H9 (cell line): ENCODE measurements at regions not wholly inside any gene's neighbourhood (a gene's known extent, or its start where the extent isn't known, plus 50 kb on each side); places are given as distances from the start of the nearest gene placed in this dataset.

Experiments used
- DNase-seq: peaks from one replicate; pipeline ENCODE4 v3.0.0-alpha.2; 2017
- H2AFZ ChIP-seq: one replicate; pipeline ENCODE4 v1.6.1; 2013; ENCODE audit warnings: mild to moderate bottlenecking, low read length, control low read depth, moderate library complexity
- H2AK5ac ChIP-seq: 2 replicates; pipeline ENCODE4 v1.6.1; 2013; ENCODE audit warnings: low read length, control low read depth, mixed read lengths; ENCODE audit not compliant: insufficient read length
- H2BK120ac ChIP-seq: one replicate; pipeline ENCODE4 v1.6.1; 2013; ENCODE audit warnings: low read depth, mild to moderate bottlenecking, low read length, control low read depth, inconsistent platforms; ENCODE audit not compliant: poor library complexity, severe bottlenecking
- H2BK12ac ChIP-seq: 2 replicates; pipeline ENCODE4 v1.6.1; 2013; ENCODE audit warnings: low read length, control low read depth, mixed read lengths, low read depth; ENCODE audit not compliant: insufficient read length
- H2BK15ac ChIP-seq: 2 replicates; pipeline ENCODE4 v1.6.1; 2013; ENCODE audit warnings: low read depth, low read length, control low read depth
- H2BK20ac ChIP-seq: one replicate; pipeline ENCODE4 v1.6.1; 2013; ENCODE audit warnings: low read depth, mild to moderate bottlenecking, low read length, control low read depth, inconsistent platforms; ENCODE audit not compliant: poor library complexity, severe bottlenecking
- H2BK5ac ChIP-seq: 2 replicates; pipeline ENCODE4 v1.6.1; 2013; ENCODE audit warnings: low read length, control low read depth, mixed read lengths; ENCODE audit not compliant: insufficient read length
- H3K14ac ChIP-seq: 2 replicates; pipeline ENCODE4 v1.6.1; 2013; ENCODE audit warnings: low read length, control low read depth; ENCODE audit not compliant: insufficient read depth
- H3K18ac ChIP-seq: 2 replicates; pipeline ENCODE4 v1.6.1; 2013; ENCODE audit warnings: low read depth, mild to moderate bottlenecking, mixed read lengths, low read length, control low read depth; ENCODE audit not compliant: insufficient read length
- H3K23ac ChIP-seq: 2 replicates; pipeline ENCODE4 v1.6.1; 2013; ENCODE audit warnings: low read length, control low read depth, mixed read lengths, low read depth; ENCODE audit not compliant: insufficient read length
- H3K23me2 ChIP-seq: 2 replicates; pipeline ENCODE4 v1.6.1; 2013; ENCODE audit warnings: low read depth, mild to moderate bottlenecking, mixed read lengths, low read length, control low read depth; ENCODE audit not compliant: insufficient read length, poor library complexity, severe bottlenecking
- H3K27ac ChIP-seq: 2 replicates; pipeline ENCODE4 v1.5.1; 2013; ENCODE audit warnings: low read length, control low read depth, mixed read lengths, low read depth; ENCODE audit not compliant: insufficient read length
- H3K27me3 ChIP-seq: 2 replicates; pipeline ENCODE4 v1.6.1; 2013; ENCODE audit warnings: low read length, control low read depth, inconsistent platforms; ENCODE audit not compliant: insufficient read depth
- H3K4ac ChIP-seq: 2 replicates; pipeline ENCODE4 v1.6.1; 2013; ENCODE audit warnings: low read depth, mild to moderate bottlenecking, control low read depth, inconsistent platforms, low read length, moderate library complexity
- H3K4me1 ChIP-seq: 2 replicates; pipeline ENCODE4 v1.6.1; 2013; ENCODE audit warnings: low read length, control low read depth, inconsistent platforms; ENCODE audit not compliant: insufficient read depth
- H3K4me2 ChIP-seq: 2 replicates; pipeline ENCODE4 v1.6.1; 2013; ENCODE audit warnings: low read length, control low read depth, mixed read lengths; ENCODE audit not compliant: insufficient read length, insufficient read depth
- H3K56ac ChIP-seq: 2 replicates; pipeline ENCODE4 v1.6.1; 2013; ENCODE audit warnings: low read depth, mild to moderate bottlenecking, mixed read lengths, low read length, control low read depth; ENCODE audit not compliant: insufficient read length
- H3K79me1 ChIP-seq: 2 replicates; pipeline ENCODE4 v1.6.1; 2013; ENCODE audit warnings: low read depth, mild to moderate bottlenecking, moderate library complexity, low read length, control low read depth, inconsistent platforms; ENCODE audit not compliant: insufficient read depth, poor library complexity, severe bottlenecking
- H3K79me2 ChIP-seq: 2 replicates; pipeline ENCODE4 v1.6.1; 2013; ENCODE audit warnings: low read length, control low read depth, inconsistent platforms; ENCODE audit not compliant: insufficient read depth
- H3K9ac ChIP-seq: 2 replicates; pipeline ENCODE4 v1.6.1; 2013; ENCODE audit warnings: low read length, control low read depth, mixed read lengths; ENCODE audit not compliant: insufficient read length; ENCODE audit errors: extremely low read depth
- H3K9me3 ChIP-seq: one replicate; pipeline ENCODE4 v1.6.1; 2013; ENCODE audit warnings: low read depth, low read length, inconsistent platforms; ENCODE audit not compliant: control insufficient read depth
- H3T11ph ChIP-seq: one replicate; pipeline ENCODE4 v1.6.1; 2013; ENCODE audit warnings: mild to moderate bottlenecking, low read length, control low read depth, inconsistent platforms
- H4K20me1 ChIP-seq: one replicate; pipeline ENCODE4 v1.6.1; 2013; ENCODE audit not compliant: control insufficient read depth, insufficient read length, insufficient read depth
- H4K5ac ChIP-seq: 2 replicates; pipeline ENCODE4 v1.6.1; 2013; ENCODE audit warnings: low read depth, mild to moderate bottlenecking, mixed read lengths, low read length, control low read depth; ENCODE audit not compliant: insufficient read length
- H4K8ac ChIP-seq: replicated peaks from 2 replicates; pipeline ENCODE4 v1.6.1; 2013; ENCODE audit warnings: low read length, control low read depth, mixed read lengths, low read depth; ENCODE audit not compliant: insufficient read length
- H4K91ac ChIP-seq: 2 replicates; pipeline ENCODE4 v1.6.1; 2013; ENCODE audit warnings: low read depth, mild to moderate bottlenecking, moderate library complexity, mixed read lengths, low read length, control low read depth; ENCODE audit not compliant: insufficient read length
- H3K27ac Mint-ChIP-seq, 3 experiments: 2 replicates in 2 of 3; 3 replicates in 1 of 3; pipeline ENCODE4 v1.8.0; 2020 to 2021; ENCODE audit warnings: mixed read lengths in 3 of 3, mild to moderate bottlenecking in 1 of 3, moderate library complexity in 1 of 3
- H3K27me3 Mint-ChIP-seq: 2 replicates; pipeline ENCODE4 v1.8.0; 2021; ENCODE audit warnings: low read depth, mild to moderate bottlenecking, moderate library complexity, mixed read lengths
- H3K36me3 Mint-ChIP-seq, 3 experiments: 2 replicates in 2 of 3; 3 replicates in 1 of 3; pipeline ENCODE4 v1.8.0; 2020 to 2021; ENCODE audit warnings: low read depth in 3 of 3, mixed read lengths in 3 of 3; ENCODE audit not compliant: insufficient read depth in 1 of 3
- H3K4me1 Mint-ChIP-seq, 2 experiments: 2 replicates each; pipeline ENCODE4 v1.8.0; 2020; ENCODE audit warnings: mixed read lengths in 2 of 2
- H3K4me3 Mint-ChIP-seq, 2 experiments: 2 replicates in 1 of 2; 3 replicates in 1 of 2; pipeline ENCODE4 v1.8.0; 2020 to 2021; ENCODE audit warnings: mild to moderate bottlenecking in 2 of 2, mixed read lengths in 2 of 2, moderate library complexity in 1 of 2
- H3K9me3 Mint-ChIP-seq, 2 experiments: 2 replicates in 1 of 2; 3 replicates in 1 of 2; pipeline ENCODE4 v1.8.0; 2020; ENCODE audit warnings: mild to moderate bottlenecking in 2 of 2, mixed read lengths in 2 of 2, moderate library complexity in 1 of 2
- CTCF ChIP-seq: fragments of 200-600 bp; sonication (generic); conservative IDR thresholded peaks from 3 replicates; pipeline ENCODE4 v1.8.0; 2021; ENCODE audit warnings: antibody characterized with exemption, mild to moderate bottlenecking
- WGBS: extraction: QIAGEN DNeasy Blood & Tissue Kit; methylation state at CpG from one replicate; pipeline ENCODE4 v1.1.7; 2013; ENCODE audit warnings: missing lambda C conversion rate, low lambda C conversion rate, mixed read lengths; ENCODE audit not compliant: insufficient read length; ENCODE audit errors: extremely low coverage; 5-methylcytosine and 5-hydroxymethylcytosine counted together

GRCh38 chr18:41501848-41502247 is 453.2 kb upstream of the PIK3C3 start:
- no CpG with 5 or more reads among the region's 3 CpGs for WGBS

More at GRCh38 chr18:41501848-41502247, 453.2 kb upstream of the PIK3C3 start:
- no peak overlapping the region for H2BK5ac ChIP-seq
- H4K8ac ChIP-seq = no peak overlapping the region
- H3T11ph ChIP-seq = no peak overlapping the region
- no peak overlapping the region for H2BK15ac ChIP-seq
- no peak overlapping the region for H3K4me2 ChIP-seq
- no peak for DNase-seq
- H4K20me1 ChIP-seq = no peaks in the 10 kb centered on the region
- H3K4me1 Mint-ChIP-seq = peaks cover 5 to 12% of the 10 kb centered on the region in 2 experiments
- no peak overlapping the region for H2BK120ac ChIP-seq
- no peak overlapping the region for H3K27ac Mint-ChIP-seq
- H3K14ac ChIP-seq = no peak overlapping the region
- no peak overlapping the region for H3K56ac ChIP-seq
- no peaks in the 10 kb centered on the region for H3K23me2 ChIP-seq
- H3K18ac ChIP-seq = no peak overlapping the region
- H3K27me3 Mint-ChIP-seq = no peaks in the 10 kb centered on the region
- H2AK5ac ChIP-seq = no peak overlapping the region
- no peak overlapping the region for H4K91ac ChIP-seq
- H3K27ac ChIP-seq = no peak overlapping the region
- H2BK20ac ChIP-seq = no peak overlapping the region
- no peak overlapping the region for H3K9ac ChIP-seq
- H3K9me3 ChIP-seq = no peaks in the 10 kb centered on the region
- no peaks in the 10 kb centered on the region for H3K27me3 ChIP-seq
- TF ChIP-seq CTCF = no peak
- H3K4ac ChIP-seq = no peak overlapping the region
- no peak overlapping the region for H2BK12ac ChIP-seq
- no peaks in the 10 kb centered on the region for H3K79me2 ChIP-seq
- H3K23ac ChIP-seq = no peak overlapping the region
- no peak overlapping the region for H2AFZ ChIP-seq
- H3K79me1 ChIP-seq = no peaks in the 10 kb centered on the region
- H3K4me1 ChIP-seq = no peaks in the 10 kb centered on the region
- H3K9me3 Mint-ChIP-seq = no peaks in the 10 kb centered on the region
- no peaks in the 10 kb centered on the region; a peak in 1 of 7 replicates for H3K36me3 Mint-ChIP-seq
- H4K5ac ChIP-seq = no peak overlapping the region
- no peak overlapping the region for H3K4me3 Mint-ChIP-seq
